NCI-H1048 (cell line): ENCODE measurements at regions not wholly inside any gene's neighbourhood (a gene's known extent, or its start where the extent isn't known, plus 50 kb on each side); places are given as distances from the start of the nearest gene placed in this dataset.
A peak's percentile ranks its signal among the peaks of the same experiment; 100 is the strongest.
"Not testable (repeated sequence)": the region's sequence is repeated elsewhere in the genome, so short reads cannot be mapped to it uniquely, and the experiment has no call there.

Experiments
- DNase-seq: peaks from one replicate; lab custom pipeline; 2025; lab: John Stamatoyannopoulos, UW

GRCh38 chr5:102154791-102155605, 141.1 kb downstream of the SLCO4C1 start:
- not testable (repeated sequence) for DNase-seq

DNA sequence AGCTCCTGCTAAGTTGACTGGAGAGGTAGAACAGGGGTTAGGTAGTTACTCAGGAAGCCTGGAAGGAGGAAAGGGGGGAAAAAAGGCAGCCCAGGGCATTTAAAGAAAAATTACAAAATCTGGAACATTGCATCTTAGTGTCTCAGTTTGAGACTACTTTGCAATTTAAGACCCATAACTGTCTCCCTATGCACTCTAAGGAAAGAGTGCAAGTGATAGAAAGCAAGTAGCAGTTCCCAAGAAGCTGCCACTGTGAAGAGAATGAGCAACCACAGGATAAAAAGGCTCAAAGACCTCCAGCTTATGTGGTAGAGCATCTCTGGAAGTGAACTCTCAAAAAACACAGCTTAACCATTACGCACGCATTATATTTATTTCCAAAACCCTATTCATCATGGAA, 141.8 kb downstream of the SLCO4C1 start:
- DNase-seq, result no peak

DNA sequence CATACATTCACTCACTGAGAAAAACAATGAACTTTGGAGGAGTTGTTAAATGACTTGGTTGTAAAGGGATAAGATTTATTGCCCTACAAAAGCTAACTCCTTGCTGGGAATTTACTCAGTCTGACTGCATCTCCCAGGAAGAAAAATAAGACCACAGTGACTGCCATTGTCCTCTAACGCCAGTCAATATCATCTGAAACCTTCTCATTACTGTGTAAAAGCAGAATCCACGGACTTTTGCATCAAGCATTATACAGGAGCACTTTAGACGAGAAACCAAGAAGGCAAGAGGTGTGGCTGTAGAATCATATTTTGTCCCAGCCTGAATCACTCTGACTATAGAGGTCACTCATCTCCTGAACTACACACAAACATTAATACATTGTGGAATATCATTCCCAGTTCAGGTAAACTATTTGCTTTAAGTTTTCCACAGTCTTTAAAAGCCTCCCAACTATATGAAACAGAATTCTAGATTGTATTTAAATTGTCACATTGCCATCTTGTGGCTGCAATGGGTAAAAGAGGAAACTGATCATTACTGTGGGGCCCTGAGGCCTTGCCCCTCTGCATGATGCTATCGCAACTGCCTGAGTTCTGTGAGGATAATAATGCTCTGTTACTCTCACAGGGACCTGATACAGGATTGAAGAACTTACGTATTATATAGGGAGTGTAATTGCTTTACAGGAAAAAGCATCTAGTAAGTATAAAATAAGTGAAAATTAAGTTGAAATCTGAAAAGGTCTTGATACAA, 142.9 kb downstream of the SLCO4C1 start:
- DNase-seq, result peak; percentile 8

DNA sequence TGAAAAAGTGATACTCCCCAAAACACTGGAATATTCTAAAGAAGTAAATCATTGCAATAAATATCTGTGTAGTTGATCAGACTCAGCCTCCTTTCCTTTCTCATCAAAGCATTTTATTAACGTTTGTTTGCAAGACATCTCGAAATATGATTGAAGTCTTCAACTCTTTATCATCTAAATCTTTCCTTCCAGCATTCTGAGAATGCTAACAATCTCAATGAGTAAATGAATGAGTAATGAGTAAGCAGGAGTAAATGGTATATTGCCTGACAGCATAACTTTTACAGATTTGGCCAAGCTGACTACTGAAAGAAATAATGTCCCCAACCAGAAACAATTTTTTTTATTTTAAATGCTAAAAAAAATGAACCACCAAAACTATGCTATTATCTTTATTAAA, 157.1 kb downstream of the SLCO4C1 start:
- no peak for DNase-seq

- DNase-seq, result no peak
Measured at GRCh38 chr5:102138243-102138653, 157.8 kb downstream of the SLCO4C1 start.

DNA sequence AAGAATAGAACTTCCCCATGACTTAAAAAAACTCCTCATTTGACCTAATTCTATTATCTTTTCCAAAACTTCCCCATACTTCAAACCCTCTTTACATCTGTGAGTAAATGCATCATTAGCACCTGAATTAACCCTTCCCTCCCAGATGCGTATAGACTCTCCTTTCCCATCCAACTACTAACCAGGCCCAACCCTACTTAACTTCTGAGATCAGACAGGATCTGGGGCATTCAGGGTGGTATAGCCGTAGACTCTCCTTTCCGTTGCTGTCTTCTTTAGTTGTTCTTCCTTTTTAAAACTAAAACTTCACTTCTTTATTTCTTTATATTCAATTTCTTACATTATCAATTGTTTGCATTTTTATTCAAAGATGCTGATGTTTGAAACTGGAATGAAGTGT, 165.2 kb downstream of the SLCO4C1 start:
- DNase-seq, result no peak

DNA sequence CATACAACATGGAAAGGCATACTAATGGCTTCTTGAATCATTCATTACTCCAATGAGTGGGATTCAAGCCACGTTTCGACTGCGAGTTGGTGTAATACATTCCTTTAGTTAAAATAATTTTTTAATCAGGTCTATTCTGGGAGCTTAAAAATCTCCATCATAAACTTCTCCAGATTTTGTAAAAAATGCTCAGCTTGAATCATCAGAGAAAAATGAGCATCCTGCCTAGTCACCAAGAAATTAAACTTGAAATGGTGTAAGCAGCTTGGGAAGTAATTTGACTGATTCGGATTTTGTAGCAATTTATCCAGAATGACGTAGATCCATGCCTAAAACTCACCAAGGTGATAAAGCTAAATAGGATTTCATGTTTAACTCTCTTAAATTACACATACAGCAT, 165.7 kb downstream of the SLCO4C1 start:
- DNase-seq, result no peak

DNA sequence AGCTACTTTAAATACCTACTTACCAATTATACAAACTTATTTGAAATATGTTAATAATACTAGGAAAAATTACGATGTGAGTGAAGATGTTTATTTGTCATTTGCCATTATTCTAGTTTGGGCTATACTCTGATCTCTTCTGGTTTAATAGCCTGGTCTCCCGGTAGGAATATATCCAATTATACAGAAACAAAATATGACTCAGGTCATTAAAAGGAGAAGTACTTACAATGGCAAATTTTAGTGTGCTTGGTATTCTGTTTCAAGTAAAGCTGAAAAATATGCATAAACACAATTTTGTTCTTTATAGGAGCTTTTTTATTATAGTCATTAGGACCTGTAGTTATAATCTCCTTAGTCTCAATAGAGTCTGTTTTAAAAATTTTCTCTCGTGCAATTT, 176.8 kb downstream of the SLCO4C1 start:
- no peak for DNase-seq

GRCh38 chr5:102115736-102116135, 180.3 kb downstream of the SLCO4C1 start:
- no peak for DNase-seq

DNA sequence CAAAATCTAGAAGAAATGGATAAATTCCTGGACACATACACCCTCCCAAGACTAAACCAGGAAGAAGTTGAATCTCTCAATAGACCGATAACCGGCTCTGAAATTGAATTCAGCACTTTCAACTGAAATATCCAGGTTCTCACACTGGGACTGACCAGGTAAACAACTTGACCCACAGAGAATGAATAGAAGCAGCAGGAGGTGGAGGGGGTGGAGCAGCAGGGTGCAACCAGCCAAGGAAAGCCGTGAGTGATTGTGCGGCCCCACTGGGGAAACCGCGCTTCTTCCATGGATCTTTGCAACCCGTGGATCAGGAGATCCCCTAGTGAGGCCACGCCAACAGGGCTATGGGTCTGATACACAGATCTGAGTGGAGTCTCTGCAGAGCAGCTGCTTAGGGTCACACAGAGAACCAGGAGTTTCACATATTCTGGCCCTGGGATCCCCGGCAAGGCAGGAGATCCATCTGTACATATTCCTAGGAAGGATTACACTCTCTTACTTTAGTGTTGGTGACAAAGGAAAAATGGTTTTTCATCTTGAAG, 181.5 kb downstream of the SLCO4C1 start:
- no peak for DNase-seq

GRCh38 chr5:102107865-102108264, 188.2 kb downstream of the SLCO4C1 start:
- DNase-seq, result no peak

- DNase-seq, result no peak
Measured at GRCh38 chr5:102106599-102106998, 189.5 kb downstream of the SLCO4C1 start.

GRCh38 chr5:102099766-102100331, 196.2 kb downstream of the SLCO4C1 start:
- DNase-seq, result no peak

GRCh38 chr5:102099083-102099482, 197.0 kb downstream of the SLCO4C1 start:
- DNase-seq, result not testable (repeated sequence)

- DNase-seq, result not testable (repeated sequence)
Measured at GRCh38 chr5:102098606-102099005, 197.5 kb downstream of the SLCO4C1 start.

DNA sequence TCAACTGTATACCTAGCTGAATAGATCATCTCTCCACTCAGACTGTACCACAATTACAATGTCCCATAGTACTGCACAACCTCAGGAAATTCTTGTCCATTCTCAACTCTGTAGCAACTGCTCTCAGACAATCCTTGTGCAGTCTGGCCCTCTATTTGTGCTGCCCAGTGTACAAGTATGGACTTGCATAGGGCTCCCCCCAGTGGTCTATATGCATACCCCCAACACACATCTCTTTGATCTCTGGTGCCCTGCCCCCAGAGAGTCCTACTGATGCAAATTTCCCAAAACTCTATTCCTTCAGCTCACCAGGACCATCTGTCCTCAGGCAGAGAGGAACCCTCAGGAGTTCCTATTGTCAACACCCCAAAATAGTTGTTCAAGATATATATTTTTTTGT, 205.3 kb downstream of the SLCO4C1 start:
- DNase-seq, result no peak

DNA sequence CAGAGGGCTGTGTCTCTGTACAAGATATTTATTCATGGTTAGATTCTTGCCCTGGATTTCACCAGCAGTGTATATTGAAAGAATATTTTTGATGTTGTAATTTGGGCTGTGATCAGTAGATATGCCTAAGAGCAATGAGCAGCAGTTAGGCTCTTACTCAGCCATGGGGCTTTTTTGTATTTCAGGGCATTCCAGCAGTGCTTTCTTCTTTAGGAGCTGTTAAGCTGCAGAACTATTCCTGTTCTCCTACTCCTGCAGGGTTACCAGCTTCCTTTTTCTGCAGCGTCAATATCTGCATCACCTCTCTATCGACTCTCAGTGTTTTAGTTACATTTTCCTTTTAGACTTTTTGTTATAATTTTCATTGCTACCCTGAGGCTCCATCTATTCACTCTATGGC, 206.2 kb downstream of the SLCO4C1 start:
- no peak for DNase-seq

- no peak for DNase-seq
Measured at GRCh38 chr5:102087906-102088305, 208.2 kb downstream of the SLCO4C1 start.

GRCh38 chr5:102080288-102080687, 215.8 kb downstream of the SLCO4C1 start:
- DNase-seq, result no peak

- no peak for DNase-seq
Measured at GRCh38 chr5:102077920-102078319, 218.2 kb downstream of the SLCO4C1 start.

GRCh38 chr5:102069974-102070373, 226.1 kb downstream of the SLCO4C1 start:
- DNase-seq, result no peak

DNA sequence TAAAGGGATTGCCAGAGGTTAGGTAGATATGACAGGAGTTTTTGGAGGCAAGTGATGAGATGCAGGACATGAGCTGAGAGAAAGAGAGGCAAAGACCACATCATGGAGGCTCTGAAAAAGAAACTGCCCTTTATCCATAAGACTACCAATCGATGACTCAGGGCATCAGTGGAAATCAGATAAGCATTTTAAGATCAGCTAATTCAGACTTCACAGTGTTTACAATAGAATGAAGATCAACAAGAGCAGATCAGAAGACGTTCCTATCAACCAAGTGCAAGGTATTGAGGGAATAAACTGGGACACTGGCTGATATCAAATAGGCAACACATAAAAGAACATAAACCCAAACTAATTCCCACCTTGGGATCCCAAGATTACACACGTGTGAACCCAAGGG, 227.2 kb downstream of the SLCO4C1 start:
- no peak for DNase-seq

DNA sequence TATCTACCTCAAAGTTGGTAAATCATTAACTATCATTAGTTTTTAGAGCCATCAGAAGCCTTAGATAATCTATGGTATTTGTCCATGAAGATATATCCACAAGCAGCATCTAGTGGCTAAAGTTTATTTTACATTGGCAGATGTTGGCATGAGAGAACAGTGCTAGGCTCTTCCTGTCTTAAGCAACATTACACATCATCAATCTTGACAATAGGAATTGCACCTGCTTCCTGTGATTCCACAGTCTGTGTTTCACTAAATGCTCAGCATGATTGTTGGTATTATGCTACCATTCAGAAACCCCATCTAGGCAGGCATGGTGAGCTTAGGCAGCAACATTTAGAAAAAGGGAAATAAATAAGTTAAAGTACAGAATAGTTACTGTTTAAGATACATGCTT, 246.6 kb downstream of the SLCO4C1 start:
- DNase-seq, result no peak
